ENCODE measurements at regions not wholly inside any gene's neighbourhood (a gene's known extent, or its start where the extent isn't known, plus 50 kb on each side); places are given as distances from the start of the nearest gene placed in this dataset.

GRCh38 chr2:114219456-114219855 lies 223.0 kb upstream of the DPP10 start:
- TF ChIP-seq, protein P1, sequence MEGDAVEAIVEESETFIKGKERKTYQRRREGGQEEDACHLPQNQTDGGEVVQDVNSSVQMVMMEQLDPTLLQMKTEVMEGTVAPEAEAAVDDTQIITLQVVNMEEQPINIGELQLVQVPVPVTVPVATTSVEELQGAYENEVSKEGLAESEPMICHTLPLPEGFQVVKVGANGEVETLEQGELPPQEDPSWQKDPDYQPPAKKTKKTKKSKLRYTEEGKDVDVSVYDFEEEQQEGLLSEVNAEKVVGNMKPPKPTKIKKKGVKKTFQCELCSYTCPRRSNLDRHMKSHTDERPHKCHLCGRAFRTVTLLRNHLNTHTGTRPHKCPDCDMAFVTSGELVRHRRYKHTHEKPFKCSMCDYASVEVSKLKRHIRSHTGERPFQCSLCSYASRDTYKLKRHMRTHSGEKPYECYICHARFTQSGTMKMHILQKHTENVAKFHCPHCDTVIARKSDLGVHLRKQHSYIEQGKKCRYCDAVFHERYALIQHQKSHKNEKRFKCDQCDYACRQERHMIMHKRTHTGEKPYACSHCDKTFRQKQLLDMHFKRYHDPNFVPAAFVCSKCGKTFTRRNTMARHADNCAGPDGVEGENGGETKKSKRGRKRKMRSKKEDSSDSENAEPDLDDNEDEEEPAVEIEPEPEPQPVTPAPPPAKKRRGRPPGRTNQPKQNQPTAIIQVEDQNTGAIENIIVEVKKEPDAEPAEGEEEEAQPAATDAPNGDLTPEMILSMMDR (conservative IDR thresholded peaks at IDR 0.05 in 1 of 2, IDR thresholded peaks at IDR 0.05 in 1 of 2; ENCODE audit: low read depth in 1 of 2, low read length in 2 of 2), result no peak
- no peak for TF ChIP-seq EZH2 (IDR thresholded peaks at IDR 0.05; ENCODE audit: low read length, missing control alignments)

Measured in fibroblast of lung (primary cell).